22Rv1 (cell line): ENCODE measurements at regions not wholly inside any gene's neighbourhood (a gene's known extent, or its start where the extent isn't known, plus 50 kb on each side); places are given as distances from the start of the nearest gene placed in this dataset.
A peak's percentile ranks its signal among the peaks of the same experiment; 100 is the strongest.
"Not testable (repeated sequence)": the region's sequence is repeated elsewhere in the genome, so short reads cannot be mapped to it uniquely, and the experiment has no call there.

Experiments
- H3K27ac ChIP-seq: fragments of 450-650 bp; 2 replicates; pipeline ENCODE4 v1.5.1; 2017
- ZFX ChIP-seq: fragments of 450-650 bp; IDR thresholded peaks from 2 replicates; pipeline ENCODE4 v1.6.1; 2017; ENCODE audit warnings: antibody characterized with exemption, borderline replicate concordance
- TF ChIP-seq, protein P1 (sequence below): fragments of 450-650 bp; IDR thresholded peaks from 2 replicates; pipeline ENCODE4 v1.5.1; 2017; ENCODE audit warnings: mild to moderate bottlenecking

GRCh38 chrY:12212394-12212793 lies 488.6 kb upstream of the USP9Y start:
- TF ChIP-seq ZFX, result no peak
- TF ChIP-seq, protein P1, sequence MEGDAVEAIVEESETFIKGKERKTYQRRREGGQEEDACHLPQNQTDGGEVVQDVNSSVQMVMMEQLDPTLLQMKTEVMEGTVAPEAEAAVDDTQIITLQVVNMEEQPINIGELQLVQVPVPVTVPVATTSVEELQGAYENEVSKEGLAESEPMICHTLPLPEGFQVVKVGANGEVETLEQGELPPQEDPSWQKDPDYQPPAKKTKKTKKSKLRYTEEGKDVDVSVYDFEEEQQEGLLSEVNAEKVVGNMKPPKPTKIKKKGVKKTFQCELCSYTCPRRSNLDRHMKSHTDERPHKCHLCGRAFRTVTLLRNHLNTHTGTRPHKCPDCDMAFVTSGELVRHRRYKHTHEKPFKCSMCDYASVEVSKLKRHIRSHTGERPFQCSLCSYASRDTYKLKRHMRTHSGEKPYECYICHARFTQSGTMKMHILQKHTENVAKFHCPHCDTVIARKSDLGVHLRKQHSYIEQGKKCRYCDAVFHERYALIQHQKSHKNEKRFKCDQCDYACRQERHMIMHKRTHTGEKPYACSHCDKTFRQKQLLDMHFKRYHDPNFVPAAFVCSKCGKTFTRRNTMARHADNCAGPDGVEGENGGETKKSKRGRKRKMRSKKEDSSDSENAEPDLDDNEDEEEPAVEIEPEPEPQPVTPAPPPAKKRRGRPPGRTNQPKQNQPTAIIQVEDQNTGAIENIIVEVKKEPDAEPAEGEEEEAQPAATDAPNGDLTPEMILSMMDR, result no peak
- no peak overlapping the region for H3K27ac ChIP-seq

DNA sequence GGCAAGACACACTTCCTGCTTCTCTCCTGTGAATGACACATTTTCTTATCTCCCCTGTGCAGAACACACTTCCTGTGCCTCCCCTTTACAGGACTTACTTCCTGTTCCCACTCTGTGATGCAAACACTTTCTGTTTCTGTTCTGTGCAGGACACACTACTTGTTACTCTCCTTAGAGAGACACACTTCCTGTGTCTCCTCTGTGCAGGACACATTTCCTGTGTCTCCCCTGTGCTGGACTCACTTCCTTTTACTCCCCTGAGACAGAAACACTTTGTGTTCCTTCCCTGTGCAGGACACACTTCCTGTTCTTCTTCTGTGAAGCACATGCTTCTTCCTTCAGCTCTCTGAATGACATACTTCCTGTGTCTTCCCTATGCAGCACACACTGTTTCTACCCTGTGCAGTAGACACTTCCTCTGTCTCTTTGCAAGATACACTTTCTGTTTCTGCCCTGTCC lies 485.4 kb upstream of the USP9Y start:
- H3K27ac ChIP-seq, result no peak overlapping the region
- TF ChIP-seq, protein P1, result no peak

DNA sequence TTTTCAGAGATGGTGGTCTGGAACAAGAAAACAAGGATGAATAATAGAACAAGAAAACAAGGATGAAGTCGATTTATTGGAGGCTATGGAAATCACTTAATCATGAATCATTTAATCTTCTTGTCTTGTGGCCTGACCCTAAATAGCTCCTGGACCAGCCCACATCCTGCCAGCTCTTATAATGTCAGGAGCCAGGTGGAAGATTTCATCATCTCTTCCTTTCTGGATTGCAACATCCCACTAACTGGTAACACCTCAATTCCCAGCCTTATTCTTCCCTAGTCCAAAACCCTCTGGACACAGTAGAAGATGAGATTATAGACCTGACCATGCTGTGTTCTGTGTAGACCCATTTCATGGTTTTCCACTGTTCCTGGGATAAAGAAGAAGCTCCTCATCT lies 470.1 kb upstream of the USP9Y start:
- no peak for TF ChIP-seq ZFX
- TF ChIP-seq, protein P1, result no peak
- H3K27ac ChIP-seq, result no peak overlapping the region

- H3K27ac ChIP-seq, result no peak overlapping the region
- TF ChIP-seq ZFX, result no peak
- TF ChIP-seq, protein P1, result no peak
Observed at GRCh38 chrY:12236399-12236798, 464.6 kb upstream of the USP9Y start.

DNA sequence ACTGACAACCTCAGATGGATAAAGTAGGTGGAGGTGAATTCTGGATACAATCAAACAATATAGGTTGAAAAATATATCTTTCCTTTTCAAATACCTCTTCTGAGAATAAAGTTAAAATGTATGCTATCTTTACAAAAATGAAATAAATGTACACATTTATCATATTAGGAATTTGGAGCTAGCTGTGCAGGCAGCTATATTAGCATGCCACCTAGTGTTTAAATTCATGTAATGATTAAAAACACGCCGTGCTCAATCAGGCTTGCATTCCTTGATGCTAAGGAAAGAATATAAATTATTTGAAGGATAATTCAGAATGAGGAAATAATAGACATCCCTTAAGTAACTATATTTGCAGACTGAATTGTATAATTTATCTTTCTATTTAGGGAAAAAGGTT lies 460.7 kb upstream of the USP9Y start:
- not testable (repeated sequence) for H3K27ac ChIP-seq
- TF ChIP-seq, protein P1, result peak; percentile 48

- TF ChIP-seq, protein P1, result no peak
- TF ChIP-seq ZFX, result no peak
- no peak overlapping the region for H3K27ac ChIP-seq
Observed at GRCh38 chrY:12244146-12244545, 456.9 kb upstream of the USP9Y start.

GRCh38 chrY:12253756-12254155 lies 447.3 kb upstream of the USP9Y start:
- TF ChIP-seq ZFX, result no peak
- TF ChIP-seq, protein P1, result no peak
- H3K27ac ChIP-seq, result no peak overlapping the region
